OCI-LY3 (cell line): ENCODE measurements at regions not wholly inside any gene's neighbourhood (a gene's known extent, or its start where the extent isn't known, plus 50 kb on each side); places are given as distances from the start of the nearest gene placed in this dataset.

Experiments
- EZH2phosphoT487 ChIP-seq: fragments of 200-600 bp; shearing (Covaris generic); IDR thresholded peaks from 2 replicates; pipeline ENCODE4 v1.6.1; 2018; ENCODE audit warnings: antibody characterized with exemption, mixed run types, low read depth
- TF ChIP-seq, protein P1 (sequence below): fragments of 200-600, 300-600 bp; sonication (generic); IDR thresholded peaks from 2 replicates; pipeline ENCODE4 v1.5.1; 2014; ENCODE audit warnings: antibody characterized with exemption, low read length, low read depth

- no peak for TF ChIP-seq EZH2phosphoT487
- TF ChIP-seq, protein P1, sequence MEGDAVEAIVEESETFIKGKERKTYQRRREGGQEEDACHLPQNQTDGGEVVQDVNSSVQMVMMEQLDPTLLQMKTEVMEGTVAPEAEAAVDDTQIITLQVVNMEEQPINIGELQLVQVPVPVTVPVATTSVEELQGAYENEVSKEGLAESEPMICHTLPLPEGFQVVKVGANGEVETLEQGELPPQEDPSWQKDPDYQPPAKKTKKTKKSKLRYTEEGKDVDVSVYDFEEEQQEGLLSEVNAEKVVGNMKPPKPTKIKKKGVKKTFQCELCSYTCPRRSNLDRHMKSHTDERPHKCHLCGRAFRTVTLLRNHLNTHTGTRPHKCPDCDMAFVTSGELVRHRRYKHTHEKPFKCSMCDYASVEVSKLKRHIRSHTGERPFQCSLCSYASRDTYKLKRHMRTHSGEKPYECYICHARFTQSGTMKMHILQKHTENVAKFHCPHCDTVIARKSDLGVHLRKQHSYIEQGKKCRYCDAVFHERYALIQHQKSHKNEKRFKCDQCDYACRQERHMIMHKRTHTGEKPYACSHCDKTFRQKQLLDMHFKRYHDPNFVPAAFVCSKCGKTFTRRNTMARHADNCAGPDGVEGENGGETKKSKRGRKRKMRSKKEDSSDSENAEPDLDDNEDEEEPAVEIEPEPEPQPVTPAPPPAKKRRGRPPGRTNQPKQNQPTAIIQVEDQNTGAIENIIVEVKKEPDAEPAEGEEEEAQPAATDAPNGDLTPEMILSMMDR, result no peak
These were observed 156.2 kb downstream of the KIF26A start for GRCh38 chr14:104294628-104294982.
